ENCODE measurements at regions not wholly inside any gene's neighbourhood (a gene's known extent, or its start where the extent isn't known, plus 50 kb on each side); places are given as distances from the start of the nearest gene placed in this dataset.

DNA sequence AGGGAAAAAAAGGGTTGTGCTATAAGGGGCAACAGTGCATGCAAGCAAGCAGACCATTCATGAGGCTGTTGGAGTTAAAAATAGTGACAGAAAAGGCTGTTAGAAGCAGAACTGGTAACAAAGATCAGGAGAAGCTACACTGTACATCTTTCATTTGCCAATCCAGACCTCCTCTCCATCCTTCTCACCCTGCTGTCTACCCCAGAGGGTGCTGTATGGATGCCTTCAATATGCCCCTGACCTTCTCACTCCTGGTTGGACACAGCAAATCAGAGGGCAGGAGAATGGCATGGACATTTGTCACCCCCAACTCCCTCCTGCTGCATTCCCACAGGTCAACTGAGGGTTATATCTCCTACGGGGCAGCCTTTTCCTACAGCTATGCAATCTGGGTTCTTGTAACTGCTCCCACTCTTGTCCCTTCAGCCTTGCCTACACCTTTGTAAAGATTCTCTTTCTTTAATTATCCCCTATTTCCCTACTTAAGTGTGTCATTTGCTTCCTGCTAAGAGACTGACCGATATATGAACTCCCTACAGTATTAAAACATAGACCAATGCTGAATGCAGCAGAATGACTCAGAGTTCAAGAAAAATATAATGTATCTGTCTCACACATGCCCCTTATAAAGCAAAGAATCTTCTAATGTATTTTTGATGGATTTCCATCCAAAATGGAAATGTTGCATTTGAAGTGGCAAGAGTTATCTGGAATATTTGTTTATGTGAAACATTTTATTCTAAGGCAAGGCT lies 169.2 kb upstream of the NCKAP5 start:
- TF ChIP-seq, protein P1, sequence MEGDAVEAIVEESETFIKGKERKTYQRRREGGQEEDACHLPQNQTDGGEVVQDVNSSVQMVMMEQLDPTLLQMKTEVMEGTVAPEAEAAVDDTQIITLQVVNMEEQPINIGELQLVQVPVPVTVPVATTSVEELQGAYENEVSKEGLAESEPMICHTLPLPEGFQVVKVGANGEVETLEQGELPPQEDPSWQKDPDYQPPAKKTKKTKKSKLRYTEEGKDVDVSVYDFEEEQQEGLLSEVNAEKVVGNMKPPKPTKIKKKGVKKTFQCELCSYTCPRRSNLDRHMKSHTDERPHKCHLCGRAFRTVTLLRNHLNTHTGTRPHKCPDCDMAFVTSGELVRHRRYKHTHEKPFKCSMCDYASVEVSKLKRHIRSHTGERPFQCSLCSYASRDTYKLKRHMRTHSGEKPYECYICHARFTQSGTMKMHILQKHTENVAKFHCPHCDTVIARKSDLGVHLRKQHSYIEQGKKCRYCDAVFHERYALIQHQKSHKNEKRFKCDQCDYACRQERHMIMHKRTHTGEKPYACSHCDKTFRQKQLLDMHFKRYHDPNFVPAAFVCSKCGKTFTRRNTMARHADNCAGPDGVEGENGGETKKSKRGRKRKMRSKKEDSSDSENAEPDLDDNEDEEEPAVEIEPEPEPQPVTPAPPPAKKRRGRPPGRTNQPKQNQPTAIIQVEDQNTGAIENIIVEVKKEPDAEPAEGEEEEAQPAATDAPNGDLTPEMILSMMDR (IDR thresholded peaks at IDR 0.05; ENCODE audit: low read length, missing control alignments): no peak
- no peak overlapping the region for H3K4me3 ChIP-seq (replicated peaks; ENCODE audit: low read depth, low read length)
- DNase-seq (ENCODE audit: low read depth): no peak

DNA sequence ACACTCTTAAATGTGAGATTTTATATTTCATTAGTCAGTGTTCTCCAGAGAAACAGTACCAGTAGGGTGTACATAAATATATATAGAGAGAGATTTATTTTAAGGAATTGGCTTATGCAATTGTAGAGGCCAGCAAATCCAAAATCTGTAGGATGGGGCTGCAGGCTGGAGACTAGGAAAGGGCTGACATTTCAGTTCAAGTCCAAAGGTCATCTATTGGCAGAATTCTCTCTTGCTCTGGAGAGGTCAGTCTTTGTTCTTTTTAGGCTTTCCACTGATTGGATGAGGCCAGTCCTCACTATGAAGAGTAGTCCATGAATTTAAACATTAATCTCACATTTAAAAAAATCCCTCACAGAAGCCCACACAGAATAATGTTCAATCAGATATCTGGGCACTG lies 170.8 kb upstream of the NCKAP5 start:
- no peak for DNase-seq (ENCODE audit: low read depth)
- TF ChIP-seq, protein P1 (IDR thresholded peaks at IDR 0.05; ENCODE audit: low read length, missing control alignments): no peak
- H3K4me3 ChIP-seq (replicated peaks; ENCODE audit: low read depth, low read length): no peak overlapping the region

DNA sequence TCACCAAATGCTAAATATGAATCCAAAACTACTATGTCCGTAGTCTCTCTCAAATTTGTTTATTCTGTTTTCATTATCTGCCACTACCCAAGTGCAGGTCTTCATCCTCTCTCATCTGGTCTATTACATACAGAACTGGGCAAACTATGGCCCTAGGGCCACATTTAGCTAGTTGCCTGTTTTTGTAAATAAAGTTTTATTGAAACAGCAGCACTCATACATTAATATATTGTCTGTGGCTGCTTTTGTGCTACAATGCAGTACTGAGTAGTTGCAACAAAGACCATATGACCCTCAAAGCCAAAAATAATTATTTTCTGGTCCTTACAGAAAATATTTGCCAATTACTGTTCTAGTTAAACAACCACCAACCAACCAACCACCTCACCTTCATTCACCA lies 172.2 kb upstream of the NCKAP5 start:
- no peak for DNase-seq (ENCODE audit: low read depth)
- no peak overlapping the region for H3K4me3 ChIP-seq (replicated peaks; ENCODE audit: low read depth, low read length)
- TF ChIP-seq, protein P1 (IDR thresholded peaks at IDR 0.05; ENCODE audit: low read length, missing control alignments): no peak

DNA sequence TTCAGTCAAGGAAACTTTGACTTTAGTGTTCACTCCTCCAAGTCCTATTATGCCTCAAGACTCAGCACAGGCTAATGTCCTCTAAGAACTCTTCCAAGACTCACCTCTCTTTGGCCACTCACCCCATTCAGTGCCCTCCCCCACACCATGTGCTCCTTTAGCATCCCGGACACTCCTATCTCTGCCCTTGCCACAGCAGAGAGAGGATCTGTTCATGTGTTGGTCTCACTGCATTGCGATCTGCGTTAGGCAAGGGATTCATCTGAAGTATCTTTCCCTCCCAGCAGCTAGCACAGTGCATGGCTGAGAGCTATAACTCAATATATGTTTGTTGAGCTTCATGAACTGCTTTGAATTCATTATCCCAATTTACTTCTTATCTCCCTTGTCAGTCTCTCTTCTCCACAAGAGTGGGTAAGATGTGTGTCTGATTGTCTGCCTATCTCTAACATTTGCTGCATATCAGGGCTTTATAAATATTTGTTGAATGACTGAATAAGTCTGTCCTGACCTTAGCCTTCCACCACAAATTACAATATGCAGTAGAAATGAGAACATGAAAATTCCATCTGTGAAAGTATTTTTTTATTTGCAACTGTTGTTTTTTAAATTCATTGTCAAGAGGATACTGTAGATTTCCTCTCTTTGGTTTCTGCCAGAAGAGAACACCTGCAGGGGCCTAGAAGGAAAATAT lies 179.9 kb upstream of the NCKAP5 start:
- TF ChIP-seq, protein P1 (IDR thresholded peaks at IDR 0.05; ENCODE audit: low read length, missing control alignments): no peak
- no peak for DNase-seq (ENCODE audit: low read depth)
- H3K4me3 ChIP-seq (replicated peaks; ENCODE audit: low read depth, low read length): no peak overlapping the region

DNA sequence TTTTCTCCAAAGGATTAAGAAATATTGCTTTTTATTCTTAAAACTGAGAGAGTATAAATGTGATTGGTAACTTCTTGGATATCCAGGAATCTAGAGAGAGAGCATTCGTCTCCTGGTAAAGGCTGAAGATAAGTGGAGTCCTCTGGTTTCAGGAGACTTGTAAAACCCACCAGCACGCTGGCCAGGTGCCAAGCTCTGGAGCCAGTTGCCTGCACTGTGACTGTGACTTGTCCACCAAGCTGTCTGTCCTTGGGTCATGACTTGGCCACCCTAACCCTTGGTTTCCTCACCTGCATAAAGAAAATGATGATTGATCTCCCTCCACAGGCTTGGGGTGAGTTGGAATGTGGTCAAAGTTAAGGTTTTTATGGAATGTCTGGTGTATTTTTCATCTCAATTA lies 185.4 kb upstream of the NCKAP5 start:
- DNase-seq (ENCODE audit: low read depth): no peak
- TF ChIP-seq, protein P1 (IDR thresholded peaks at IDR 0.05; ENCODE audit: low read length, missing control alignments): no peak
- H3K4me3 ChIP-seq (replicated peaks; ENCODE audit: low read depth, low read length): no peak overlapping the region

DNA sequence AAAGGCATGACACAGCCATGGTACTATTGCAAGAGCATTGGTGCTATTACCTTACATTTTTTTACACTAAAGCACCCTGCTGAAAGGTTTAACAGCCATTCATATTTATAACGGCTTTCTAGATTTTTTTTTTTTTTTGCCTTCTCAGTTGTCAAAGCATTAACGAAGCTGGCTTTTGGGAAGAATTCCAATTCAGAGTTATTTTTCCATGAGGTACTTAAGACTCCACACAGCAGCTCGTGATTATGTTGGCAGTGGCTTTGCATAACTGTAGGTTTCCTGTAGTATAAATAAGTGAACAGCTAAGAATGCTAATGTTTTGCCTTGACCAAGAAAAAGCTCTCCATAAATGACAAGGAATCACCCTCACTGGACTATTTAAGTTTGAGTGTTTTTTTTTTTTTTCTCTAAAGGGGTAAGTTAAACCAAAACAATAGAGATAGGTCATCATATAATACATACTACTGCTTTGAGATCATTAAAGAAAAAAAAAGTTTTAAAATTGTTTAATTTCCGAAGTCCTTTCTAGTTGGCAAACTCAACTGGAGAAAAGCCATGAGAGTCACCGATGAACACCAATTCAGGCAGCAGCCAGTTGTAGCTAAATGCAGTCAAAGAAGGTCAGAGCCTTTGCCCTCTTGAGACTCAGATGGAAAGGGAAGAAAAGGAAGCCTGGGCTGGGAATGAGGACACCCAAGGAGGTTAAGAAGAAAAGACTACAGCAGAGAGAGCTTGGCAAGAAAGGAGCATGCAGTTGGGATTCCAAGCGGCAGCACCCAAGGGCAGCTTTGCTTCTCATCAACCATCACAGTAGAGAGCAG lies 187.4 kb upstream of the NCKAP5 start:
- peak; percentile 95 for DNase-seq (ENCODE audit: low read depth)
- TF ChIP-seq, protein P1 (IDR thresholded peaks at IDR 0.05; ENCODE audit: low read length, missing control alignments): no peak
- no peak overlapping the region for H3K4me3 ChIP-seq (replicated peaks; ENCODE audit: low read depth, low read length)
